ENCODE measurements at regions not wholly inside any gene's neighbourhood (a gene's known extent, or its start where the extent isn't known, plus 50 kb on each side); places are given as distances from the start of the nearest gene placed in this dataset.
"Not testable (repeated sequence)": the region's sequence is repeated elsewhere in the genome, so short reads cannot be mapped to it uniquely, and the experiment has no call there.

- DNase-seq, result no peak
Observed at GRCh38 chr2:133988316-133988891, 265.5 kb upstream of the MGAT5 start.

- no peak for DNase-seq
Observed at GRCh38 chr2:133991606-133992168, 262.2 kb upstream of the MGAT5 start.

DNA sequence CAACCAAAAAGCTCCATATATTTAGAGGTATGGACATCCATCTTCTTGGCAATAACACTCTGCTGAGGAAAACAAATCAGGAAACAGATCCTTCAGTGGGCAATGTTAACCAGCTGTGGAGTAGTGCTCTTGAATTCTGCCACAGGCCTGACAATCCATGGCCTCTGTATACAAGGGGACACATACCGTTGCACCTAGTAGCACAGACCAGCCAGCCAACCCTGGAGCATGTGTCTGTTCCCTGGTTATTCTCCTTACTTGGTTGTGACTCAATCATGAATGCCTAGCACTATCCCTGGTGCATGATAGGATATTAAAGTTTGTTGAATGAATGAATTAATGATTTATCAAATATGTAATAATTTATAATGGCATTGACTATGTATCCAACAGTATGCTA, 261.4 kb upstream of the MGAT5 start:
- no peak for DNase-seq

DNA sequence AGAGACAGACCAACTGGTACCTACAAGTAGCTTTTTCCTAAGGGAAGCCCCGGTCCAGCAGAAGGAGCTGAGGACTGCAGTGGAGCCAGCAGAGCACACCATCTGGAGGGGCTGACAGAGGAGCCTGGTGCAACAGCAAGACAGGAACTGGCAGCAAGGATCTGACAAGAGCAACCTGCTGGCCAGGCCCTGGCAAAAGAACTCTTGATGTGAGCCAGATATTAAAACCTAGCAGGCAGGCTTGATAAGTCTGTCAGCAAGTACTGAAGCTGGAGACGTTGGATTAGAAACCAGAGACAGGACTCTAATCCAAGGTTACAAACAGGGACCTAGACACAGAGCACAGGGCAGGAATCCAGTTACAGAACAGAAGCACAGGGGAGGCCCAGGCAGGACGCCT, 260.7 kb upstream of the MGAT5 start:
- no peak for DNase-seq

DNA sequence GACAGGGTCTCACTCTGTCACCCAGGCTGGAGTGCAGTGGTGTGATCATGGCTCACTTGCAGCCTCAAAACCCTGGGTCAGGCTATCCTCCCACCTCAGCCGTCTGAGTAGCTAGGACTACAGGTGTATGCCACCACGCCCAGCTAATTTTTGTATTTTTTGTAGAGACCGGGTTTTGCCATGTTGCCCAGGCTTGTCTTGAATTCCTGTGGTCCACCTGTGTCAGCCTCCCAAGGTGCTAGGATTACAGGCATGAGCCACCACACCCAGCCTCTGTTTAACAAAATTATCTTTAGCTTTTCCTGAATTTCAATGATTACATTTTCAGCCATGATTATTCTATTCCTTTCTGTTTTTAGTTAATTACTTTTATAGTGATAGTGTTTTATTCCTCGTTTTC, 255.1 kb upstream of the MGAT5 start:
- DNase-seq, result not testable (repeated sequence)

- no peak for DNase-seq
Observed at GRCh38 chr2:134002391-134002790, 251.5 kb upstream of the MGAT5 start.

DNA sequence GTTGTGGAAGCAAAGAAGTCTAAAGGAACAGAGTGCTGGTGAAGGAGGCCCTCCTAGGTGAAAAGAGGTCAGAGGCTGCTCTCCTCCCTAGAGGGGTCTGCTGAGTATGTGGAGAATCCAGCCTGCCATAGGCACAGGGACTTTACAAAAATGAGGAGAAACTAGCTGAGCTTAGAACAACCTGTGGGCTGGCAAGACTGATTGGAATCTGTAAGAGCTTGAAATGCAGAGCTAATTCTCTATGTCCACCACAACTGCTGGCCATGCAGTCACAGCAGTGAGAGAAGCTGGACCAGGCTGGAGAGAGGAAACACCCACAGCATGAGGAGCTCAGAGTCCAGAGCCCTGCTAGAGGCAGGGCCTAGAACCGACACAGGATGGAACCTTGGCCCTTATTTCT, 251.0 kb upstream of the MGAT5 start:
- DNase-seq, result no peak

DNA sequence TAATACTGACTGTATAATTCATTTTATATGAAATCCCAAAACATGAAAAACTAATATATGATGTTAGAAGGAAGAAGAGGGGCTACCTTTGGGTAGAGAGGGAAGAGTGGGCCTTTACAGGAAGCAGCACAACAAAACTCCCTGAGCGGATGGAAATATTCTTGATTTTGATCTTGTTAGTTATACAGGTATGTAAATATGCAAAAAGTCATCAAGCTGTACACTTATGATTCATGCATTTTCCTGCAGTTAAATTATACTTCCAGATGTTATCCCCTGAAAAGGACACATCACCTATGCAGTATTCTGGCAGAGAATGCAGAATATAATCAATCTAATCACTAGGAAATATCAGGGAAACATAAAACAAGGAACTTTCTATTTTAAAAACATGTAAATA, 249.4 kb upstream of the MGAT5 start:
- no peak for DNase-seq

GRCh38 chr2:134008837-134009236, 245.0 kb upstream of the MGAT5 start:
- no peak for DNase-seq

GRCh38 chr2:134009440-134009839, 244.4 kb upstream of the MGAT5 start:
- no peak for DNase-seq

DNA sequence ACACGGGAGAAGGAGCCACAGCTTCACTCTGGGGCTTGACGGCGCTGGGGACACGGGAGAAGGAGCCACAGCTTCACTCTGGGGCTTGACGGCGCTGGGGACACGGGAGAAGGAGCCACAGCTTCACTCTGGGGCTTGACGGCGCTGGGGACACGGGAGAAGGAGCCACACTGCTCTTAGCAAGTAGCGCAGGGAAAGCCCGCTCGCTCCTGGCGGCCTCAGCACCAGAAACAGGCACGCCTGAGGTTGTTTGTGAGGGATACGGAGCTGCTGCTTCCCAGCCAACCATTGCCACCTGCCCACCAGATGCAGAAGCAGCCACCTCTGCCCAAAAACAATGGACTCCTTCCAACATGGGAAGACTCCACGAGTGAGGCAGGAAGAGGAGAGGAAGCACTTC, 244.0 kb upstream of the MGAT5 start:
- not testable (repeated sequence) for DNase-seq

- DNase-seq, result no peak
Observed at GRCh38 chr2:134011936-134012586, 241.8 kb upstream of the MGAT5 start.

- DNase-seq, result no peak
Observed at GRCh38 chr2:134014196-134014960, 239.5 kb upstream of the MGAT5 start.

GRCh38 chr2:134019871-134020270, 234.0 kb upstream of the MGAT5 start:
- no peak for DNase-seq

- no peak for DNase-seq
Observed at GRCh38 chr2:134020608-134021007, 233.3 kb upstream of the MGAT5 start.

DNA sequence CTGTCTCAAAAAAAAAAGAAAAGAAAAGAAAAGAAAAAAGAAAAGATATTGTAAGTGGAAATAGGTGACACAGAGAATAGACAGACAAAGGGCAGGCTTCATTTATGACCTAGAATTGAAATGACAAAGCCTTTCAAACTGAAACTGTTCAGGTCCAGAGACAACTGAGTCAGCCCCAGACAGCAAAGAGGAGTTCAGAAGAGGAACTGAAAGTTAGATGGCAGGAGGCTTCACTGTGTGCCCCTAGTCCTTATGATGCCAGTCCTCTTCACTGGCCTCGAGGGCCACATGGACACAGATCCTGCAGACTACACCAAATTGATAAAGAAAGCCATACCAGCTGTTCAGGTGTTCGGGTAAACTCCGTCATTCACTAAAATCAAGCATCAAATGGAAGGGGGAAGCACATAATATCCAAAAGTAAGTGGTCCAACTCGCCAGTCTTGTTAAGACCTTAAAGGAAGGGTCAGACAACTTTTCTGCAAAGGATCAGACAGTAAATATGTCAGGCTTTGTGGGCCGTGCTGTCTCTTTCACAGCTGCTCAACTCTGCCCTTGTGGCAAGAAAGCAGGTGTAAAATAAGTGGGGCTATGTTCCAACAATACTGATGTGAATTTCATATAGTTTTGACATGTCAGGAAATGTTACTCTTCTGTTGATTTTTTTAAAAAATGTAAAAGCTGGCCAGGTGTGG, 231.9 kb upstream of the MGAT5 start:
- no peak for DNase-seq

GRCh38 chr2:134023854-134024253, 230.0 kb upstream of the MGAT5 start:
- no peak for DNase-seq

DNA sequence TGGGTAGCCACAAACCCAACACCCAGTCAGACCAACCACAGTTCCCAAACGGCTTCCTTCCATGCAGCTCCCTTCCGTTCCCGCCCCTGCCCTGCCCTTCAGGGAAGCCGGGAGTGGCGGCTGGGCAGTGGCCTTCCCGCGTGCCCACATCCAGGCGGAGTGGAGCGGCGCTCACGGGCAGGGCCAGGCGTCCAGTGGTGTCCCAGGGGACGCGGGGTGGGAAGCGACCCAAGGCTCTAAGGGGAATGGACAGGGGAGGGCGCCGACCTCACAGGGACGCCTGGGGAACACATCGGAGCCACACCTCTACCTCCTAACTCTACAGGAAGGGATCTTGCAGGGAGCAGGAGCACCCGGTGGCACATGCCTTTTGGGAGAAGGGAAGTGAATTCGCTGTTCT, 225.9 kb upstream of the MGAT5 start:
- DNase-seq, result no peak

DNA sequence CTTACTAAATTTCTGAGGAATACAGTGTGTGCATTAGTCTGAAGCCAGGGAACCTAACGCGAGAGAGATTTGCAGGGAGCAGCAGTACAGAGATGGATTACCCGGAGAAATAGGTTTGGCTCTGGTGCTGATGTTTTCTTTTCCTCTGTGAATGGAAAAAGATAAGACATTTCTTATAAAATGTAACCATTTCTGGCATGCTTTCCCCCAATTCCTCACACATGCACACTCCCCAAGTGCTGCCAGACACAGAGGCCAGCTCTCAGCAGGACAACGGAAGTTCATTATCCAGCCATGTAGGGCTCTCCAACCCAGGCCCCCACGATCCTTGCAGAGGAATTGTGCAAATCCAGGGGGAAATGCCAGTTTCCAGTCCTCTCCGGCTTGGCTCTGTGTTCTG, 224.5 kb upstream of the MGAT5 start:
- DNase-seq, result no peak

DNA sequence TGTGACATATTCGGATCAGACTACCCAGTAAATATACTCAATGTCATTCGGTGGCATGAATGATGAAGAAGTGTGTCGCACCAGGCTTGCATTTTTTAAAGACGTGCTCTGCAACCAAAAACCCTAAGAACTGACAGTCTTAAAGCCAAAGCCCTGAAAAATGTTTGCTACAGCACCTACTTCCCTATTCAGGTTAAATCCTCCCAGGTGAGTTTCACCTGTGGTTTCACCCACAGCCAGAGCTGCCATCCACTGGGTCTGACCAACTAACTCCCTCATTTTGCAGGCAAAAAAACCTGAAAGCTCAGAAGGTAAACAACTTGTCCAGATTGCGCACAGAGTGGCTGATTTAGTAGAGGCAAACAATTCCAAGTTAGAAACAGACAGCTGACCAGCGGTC, 222.3 kb upstream of the MGAT5 start:
- DNase-seq, result no peak

DNA sequence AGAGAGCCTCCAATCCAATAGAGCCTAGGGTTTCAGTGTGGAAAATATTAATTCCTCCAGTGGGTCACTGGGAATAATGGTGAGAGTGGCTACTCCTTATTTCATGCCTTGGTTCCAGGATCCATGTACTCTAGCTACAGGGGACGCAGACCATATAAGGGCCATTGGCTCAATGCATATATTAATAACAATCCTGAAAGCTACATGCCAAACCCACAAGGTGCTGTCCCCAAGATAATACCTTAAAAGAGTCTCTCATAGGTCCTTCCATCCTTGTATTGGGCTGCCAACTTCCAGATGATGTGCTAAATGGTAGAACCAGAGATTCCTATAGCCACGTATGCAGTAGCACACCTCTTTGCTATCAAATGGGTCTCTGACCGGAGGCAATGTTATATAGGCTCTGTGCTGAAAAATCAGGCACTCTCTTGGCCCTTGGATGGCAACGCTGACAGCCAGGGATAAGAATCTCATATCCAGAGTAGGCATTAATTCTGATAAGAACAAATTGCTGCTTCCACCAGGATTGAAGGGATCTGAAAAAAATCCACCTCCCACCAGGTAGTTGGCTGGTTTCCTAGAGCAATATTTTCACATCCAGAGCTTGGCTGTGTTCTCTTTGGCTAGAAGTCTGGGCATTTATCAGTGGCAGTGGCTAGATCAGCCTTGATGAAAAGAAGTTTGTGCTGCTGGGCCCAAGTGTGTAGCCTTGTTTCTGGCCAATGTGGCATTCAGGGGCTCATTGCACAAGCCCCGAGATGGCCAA, 218.1 kb upstream of the MGAT5 start:
- no peak for DNase-seq

DNA sequence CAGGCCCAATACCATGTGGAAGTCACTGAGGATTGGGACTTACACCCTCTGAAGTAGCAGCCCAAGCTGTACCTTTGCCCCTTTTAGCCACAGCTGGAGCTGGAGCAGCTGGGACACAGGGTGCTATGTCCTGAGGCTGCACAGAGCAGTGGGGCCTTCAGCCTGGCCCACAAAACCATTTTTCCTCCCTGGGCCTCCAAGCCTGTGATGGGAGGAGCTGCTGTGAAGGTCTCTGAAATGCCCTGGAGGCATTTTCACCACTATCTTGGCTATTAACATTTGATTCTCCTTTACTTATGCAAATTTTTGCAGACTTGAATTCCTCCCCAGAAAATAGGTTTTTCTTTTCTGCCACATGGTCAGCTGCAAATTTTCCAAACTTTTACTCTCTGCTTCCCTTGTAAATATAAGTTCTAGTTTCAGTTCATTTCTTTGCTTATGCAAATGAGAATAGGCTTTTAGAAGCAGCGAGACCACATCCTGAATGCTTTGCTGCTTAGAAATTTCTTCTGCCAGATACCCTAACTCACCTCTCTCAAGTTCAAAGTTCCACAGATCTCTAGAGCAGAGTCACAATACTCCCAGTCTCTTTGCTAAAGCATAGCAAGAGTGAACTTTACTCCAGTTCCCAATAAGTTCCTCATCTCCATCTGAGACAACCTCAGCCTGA, 213.8 kb upstream of the MGAT5 start:
- no peak for DNase-seq

All from NCI-H1436 (cell line).